ENCODE measurements at regions not wholly inside any gene's neighbourhood (a gene's known extent, or its start where the extent isn't known, plus 50 kb on each side); places are given as distances from the start of the nearest gene placed in this dataset.
"Not testable (repeated sequence)": the region's sequence is repeated elsewhere in the genome, so short reads cannot be mapped to it uniquely, and the experiment has no call there.

- no peak overlapping the region for H3K4me3 ChIP-seq
- TF ChIP-seq, protein P1, sequence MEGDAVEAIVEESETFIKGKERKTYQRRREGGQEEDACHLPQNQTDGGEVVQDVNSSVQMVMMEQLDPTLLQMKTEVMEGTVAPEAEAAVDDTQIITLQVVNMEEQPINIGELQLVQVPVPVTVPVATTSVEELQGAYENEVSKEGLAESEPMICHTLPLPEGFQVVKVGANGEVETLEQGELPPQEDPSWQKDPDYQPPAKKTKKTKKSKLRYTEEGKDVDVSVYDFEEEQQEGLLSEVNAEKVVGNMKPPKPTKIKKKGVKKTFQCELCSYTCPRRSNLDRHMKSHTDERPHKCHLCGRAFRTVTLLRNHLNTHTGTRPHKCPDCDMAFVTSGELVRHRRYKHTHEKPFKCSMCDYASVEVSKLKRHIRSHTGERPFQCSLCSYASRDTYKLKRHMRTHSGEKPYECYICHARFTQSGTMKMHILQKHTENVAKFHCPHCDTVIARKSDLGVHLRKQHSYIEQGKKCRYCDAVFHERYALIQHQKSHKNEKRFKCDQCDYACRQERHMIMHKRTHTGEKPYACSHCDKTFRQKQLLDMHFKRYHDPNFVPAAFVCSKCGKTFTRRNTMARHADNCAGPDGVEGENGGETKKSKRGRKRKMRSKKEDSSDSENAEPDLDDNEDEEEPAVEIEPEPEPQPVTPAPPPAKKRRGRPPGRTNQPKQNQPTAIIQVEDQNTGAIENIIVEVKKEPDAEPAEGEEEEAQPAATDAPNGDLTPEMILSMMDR (IDR thresholded peaks at IDR 0.05) = no peak
- H3K36me3 ChIP-seq = no peaks in the 10 kb centered on the region
- peaks cover 0 to 6% of the 10 kb centered on the region in 2 donors for H3K9me3 ChIP-seq
- H3K4me1 ChIP-seq = no peaks in the 10 kb centered on the region
- intact Hi-C loops (cut with DNase I) = no loop called here
- no peak for DNase-seq
- ATAC-seq = peak; percentile 34
- no peak overlapping the region for H3K27ac ChIP-seq
- H3K27me3 ChIP-seq = no peaks in the 10 kb centered on the region
Observed at GRCh38 chr2:147416099-147416498, 428.7 kb upstream of the ACVR2A start.

- not testable (repeated sequence) for H3K4me3 ChIP-seq, H3K27me3 ChIP-seq
Observed at GRCh38 chr2:147414656-147415055, 430.2 kb upstream of the ACVR2A start.

DNA sequence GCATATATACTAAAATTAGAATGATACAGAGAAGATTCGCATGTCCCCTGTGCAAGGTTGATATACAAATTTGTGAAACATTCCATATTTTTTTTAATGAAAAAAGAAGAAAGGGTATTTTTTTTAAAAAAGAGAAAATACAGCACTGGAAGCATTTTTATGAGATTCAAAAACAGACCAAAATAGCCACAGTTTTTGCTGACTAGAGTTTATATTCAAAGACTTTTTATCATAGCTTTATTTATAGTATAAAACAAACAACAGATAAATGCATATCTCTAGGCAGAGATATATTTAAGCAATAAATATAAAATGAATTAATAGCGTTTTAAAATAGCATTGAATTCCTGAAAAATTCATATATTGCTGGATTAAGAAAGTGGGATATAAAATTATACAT lies 436.5 kb upstream of the ACVR2A start:
- DNase-seq (no peak), ATAC-seq (no peak)
- Histone ChIP-seq H3K4me1 (no peaks in the 10 kb centered on the region), H3K36me3 (no peaks in the 10 kb centered on the region), H3K9me3 (peaks cover 0 to 7% of the 10 kb centered on the region in 2 donors), H3K4me3 (no peak overlapping the region), H3K27me3 (no peaks in the 10 kb centered on the region), H3K27ac (no peak overlapping the region)
- TF ChIP-seq, protein P1 (IDR thresholded peaks at IDR 0.05) = no peak
- intact Hi-C loops (cut with DNase I) = no loop called here

More at GRCh38 chr2:147414656-147415055, 430.2 kb upstream of the ACVR2A start:
- intact Hi-C loops (cut with DNase I); H3K36me3 ChIP-seq; ATAC-seq; H3K27ac ChIP-seq; H3K9me3 ChIP-seq; DNase-seq; H3K4me1 ChIP-seq: not testable (repeated sequence)

GRCh38 chr2:147405651-147406050 lies 439.2 kb upstream of the ACVR2A start:
- H3K9me3 ChIP-seq = no peaks in the 10 kb centered on the region
- intact Hi-C loops (cut with DNase I) = no loop called here
- no peaks in the 10 kb centered on the region for H3K36me3 ChIP-seq
- TF ChIP-seq, protein P1 (IDR thresholded peaks at IDR 0.05) = no peak
- DNase-seq (no peak), ATAC-seq (no peak)
- no peaks in the 10 kb centered on the region for H3K27me3 ChIP-seq
- H3K4me3 ChIP-seq = no peak overlapping the region
- H3K27ac ChIP-seq = no peak overlapping the region
- no peaks in the 10 kb centered on the region for H3K4me1 ChIP-seq

DNA sequence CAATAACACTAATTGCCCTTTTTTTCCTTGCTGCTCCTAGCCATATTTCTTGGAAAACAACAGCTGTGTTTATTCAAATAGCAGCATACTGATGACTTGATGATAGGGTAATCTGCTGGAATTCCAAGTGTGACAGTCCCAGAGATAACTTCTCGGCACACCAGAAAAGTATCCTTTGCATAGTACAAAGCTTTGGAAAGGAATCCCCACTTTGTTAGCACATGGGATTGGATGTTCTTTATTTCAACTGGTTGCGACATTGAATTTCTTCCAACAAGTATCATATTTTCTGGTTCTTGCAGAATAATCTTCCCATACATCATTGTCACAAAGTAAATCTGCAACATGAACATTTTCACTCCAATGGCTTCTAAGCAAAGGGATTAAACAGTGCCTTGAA lies 445.8 kb upstream of the ACVR2A start:
- peak in 2 of 4 donors; percentile 77 to 80 for DNase-seq
- Histone ChIP-seq H3K4me1 (no peaks in the 10 kb centered on the region), H3K4me3 (no peak overlapping the region), H3K27me3 (no peaks in the 10 kb centered on the region), H3K36me3 (no peaks in the 10 kb centered on the region), H3K9me3 (no peaks in the 10 kb centered on the region), H3K27ac (no peak overlapping the region)
- TF ChIP-seq, protein P1 (IDR thresholded peaks at IDR 0.05) = no peak
- intact Hi-C loops (cut with DNase I) = no loop called here
- ATAC-seq = no peak

- Histone ChIP-seq H3K4me1 (no peaks in the 10 kb centered on the region), H3K27ac (no peak overlapping the region), H3K9me3 (no peaks in the 10 kb centered on the region), H3K4me3 (no peak overlapping the region), H3K36me3 (no peaks in the 10 kb centered on the region), H3K27me3 (no peaks in the 10 kb centered on the region)
- intact Hi-C loops (cut with DNase I) = no loop called here
- TF ChIP-seq, protein P1 (IDR thresholded peaks at IDR 0.05) = no peak
- ATAC-seq (no peak), DNase-seq (no peak)
Observed at GRCh38 chr2:147398301-147398700, 446.5 kb upstream of the ACVR2A start.

All from left lung (tissue), 4 donors.